PC-3 (cell line): ENCODE measurements at regions not wholly inside any gene's neighbourhood (a gene's known extent, or its start where the extent isn't known, plus 50 kb on each side); places are given as distances from the start of the nearest gene placed in this dataset.

Experiments used
- ATAC-seq: fragments of 200-7000 bp; cut with Tn5 transposase; 2 replicates; pipeline ENCODE4 v1.9.1; 2020; ENCODE audit warnings: mild to moderate bottlenecking, moderate library complexity
- BruUV-seq: library from RNA; stranded (reverse); fragments of 400-500 nt; replicated peaks from 2 replicates; lab custom pipeline; 2021; lab: Mats Ljungman, UMichigan
- CTCF ChIA-PET: fragments of 300-600 bp; sonication (Branson Sonifier 250); formaldehyde crosslinking; loops from one replicate; lab custom pipeline; 2022; ENCODE audit warnings: antibody characterized with exemption; lab: Charles Lee
- POLR2A ChIA-PET: fragments of 300-600 bp; sonication (Branson Sonifier 250); formaldehyde crosslinking; loops from one replicate; lab custom pipeline; 2022; ENCODE audit warnings: antibody characterized with exemption; ENCODE audit not compliant: unreplicated experiment; lab: Charles Lee
- DNase-seq: peaks from one replicate; pipeline ENCODE4 v3.0.0-alpha.2; 2015
- H2AFZ ChIP-seq: fragments of 300-600 bp; sonication (generic); 2 replicates; pipeline ENCODE4 v1.6.0; 2016; ENCODE audit warnings: antibody characterized with exemption, low read length
- H3F3A ChIP-seq: fragments of 300-600 bp; sonication (generic); one replicate; pipeline ENCODE4 v1.6.0; 2017; ENCODE audit warnings: antibody characterized with exemption, low read length, control low read depth, mild to moderate bottlenecking; ENCODE audit not compliant: unreplicated experiment
- H3K27ac ChIP-seq: fragments of 300-600 bp; sonication (generic); 2 replicates; pipeline ENCODE4 v1.5.1; 2016; ENCODE audit warnings: mild to moderate bottlenecking, low read length
- H3K27me3 ChIP-seq: fragments of 300-600 bp; sonication (generic); 2 replicates; pipeline ENCODE4 v1.6.1; 2016; ENCODE audit warnings: low read length, mixed read lengths
- H3K36me3 ChIP-seq: fragments of 300-600 bp; sonication (generic); 2 replicates; pipeline ENCODE4 v1.6.1; 2016; ENCODE audit warnings: low read depth, mixed run types, low read length, mixed read lengths
- H3K4me1 ChIP-seq: fragments of 300-600 bp; sonication (generic); 2 replicates; pipeline ENCODE4 v1.5.1; 2016; ENCODE audit warnings: low read length; ENCODE audit not compliant: insufficient read depth
- H3K4me2 ChIP-seq: fragments of 300-600 bp; sonication (generic); 2 replicates; pipeline ENCODE4 v1.6.0; 2016; ENCODE audit warnings: low read length
- H3K4me3 ChIP-seq: fragments of 300-600 bp; sonication (generic); 2 replicates; pipeline ENCODE4 v1.5.1; 2016; ENCODE audit warnings: mild to moderate bottlenecking, low read length, mixed read lengths
- H3K79me2 ChIP-seq: fragments of 300-600 bp; sonication (generic); 2 replicates; pipeline ENCODE4 v1.6.1; 2017; ENCODE audit warnings: low read length, mixed read lengths
- H3K9ac ChIP-seq: fragments of 300-600 bp; sonication (generic); 2 replicates; pipeline ENCODE4 v1.6.0; 2016; ENCODE audit warnings: mild to moderate bottlenecking, low read length
- H3K9me2 ChIP-seq: fragments of 300-600 bp; sonication (generic); replicated peaks from 2 replicates; pipeline ENCODE4 v1.6.1; 2016; ENCODE audit warnings: mixed run types, low read length, mixed read lengths
- H3K9me3 ChIP-seq: fragments of 300-600 bp; sonication (generic); 2 replicates; pipeline ENCODE4 v1.6.1; 2016; ENCODE audit warnings: low read length, mixed read lengths
- H4K20me1 ChIP-seq: fragments of 300-600 bp; sonication (generic); 2 replicates; pipeline ENCODE4 v1.6.1; 2016; ENCODE audit warnings: low read length, mixed read lengths
- CTCF ChIP-seq: fragments of 300-600 bp; sonication (generic); conservative IDR thresholded peaks from 2 replicates; pipeline ENCODE4 v1.5.1; 2017; ENCODE audit warnings: antibody characterized with exemption, low read depth, mild to moderate bottlenecking, low read length
- EZH2 ChIP-seq: fragments of 300-600 bp; sonication (generic); IDR thresholded peaks from one replicate; pipeline ENCODE4 v1.6.1; 2017; ENCODE audit warnings: antibody characterized with exemption, mild to moderate bottlenecking, low read length; ENCODE audit not compliant: unreplicated experiment
- EZH2phosphoT487 ChIP-seq: fragments of 300-600 bp; sonication (generic); IDR thresholded peaks from 2 replicates; pipeline ENCODE4 v1.6.1; 2018; ENCODE audit warnings: mild to moderate bottlenecking, antibody characterized with exemption, low read length, borderline replicate concordance
- intact Hi-C: fragments of 100-400 bp; cut with micrococcal nuclease; formaldehyde crosslinking; loops from 2 replicates; pipeline ENCODE4 v1.9.0; 2023

DNA sequence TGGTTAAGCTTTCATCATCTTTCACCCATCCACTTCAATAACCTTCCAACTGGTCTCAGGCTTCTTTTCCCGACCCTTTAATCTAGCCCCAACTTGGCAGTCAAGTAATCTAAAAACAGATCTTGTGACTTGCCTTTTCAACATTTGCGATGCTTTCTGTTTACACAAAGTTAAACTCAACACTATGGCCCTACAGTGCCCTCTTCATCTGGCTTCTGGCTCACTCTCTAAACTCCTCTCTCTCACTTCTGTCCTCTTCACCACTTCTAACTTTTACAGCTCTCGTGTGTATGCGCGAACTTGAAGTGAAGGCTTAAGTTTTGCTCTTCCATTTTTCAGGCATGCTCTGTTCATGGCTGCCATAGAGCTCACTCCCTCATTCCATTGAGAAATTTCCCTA is 1122.3 kb upstream of the ADGRL2 start:
- Histone ChIP-seq H3K9ac (no peak overlapping the region), H3F3A (no peaks in the 10 kb centered on the region), H3K4me3 (no peak overlapping the region), H3K36me3 (no peaks in the 10 kb centered on the region), H3K4me2 (no peak overlapping the region), H3K27me3 (no peaks in the 10 kb centered on the region), H4K20me1 (no peaks in the 10 kb centered on the region), H3K79me2 (no peaks in the 10 kb centered on the region), H3K9me2 (no peaks in the 10 kb centered on the region), H3K27ac (no peak overlapping the region), H3K4me1 (no peaks in the 10 kb centered on the region), H3K9me3 (no peaks in the 10 kb centered on the region), H2AFZ (no peak overlapping the region)
- TF ChIP-seq EZH2phosphoT487 (no peak), CTCF (no peak), EZH2 (no peak)
- intact Hi-C loops = no loop called here
- CTCF ChIA-PET = no interaction called here
- ATAC-seq (no peak), DNase-seq (no peak)
- no TSS peak for BruUV-seq
- POLR2A ChIA-PET = no interaction called here

- Histone ChIP-seq H3K79me2 (no peaks in the 10 kb centered on the region), H3K27ac (no peak overlapping the region), H3F3A (no peaks in the 10 kb centered on the region), H3K27me3 (no peaks in the 10 kb centered on the region), H3K4me1 (no peaks in the 10 kb centered on the region), H4K20me1 (no peaks in the 10 kb centered on the region), H3K4me2 (no peak overlapping the region), H3K36me3 (no peaks in the 10 kb centered on the region), H3K4me3 (no peak overlapping the region), H3K9ac (no peak overlapping the region), H3K9me2 (no peaks in the 10 kb centered on the region), H2AFZ (no peak overlapping the region), H3K9me3 (no peaks in the 10 kb centered on the region)
- no TSS peak for BruUV-seq
- ChIA-PET POLR2A (no interaction called here), CTCF (no interaction called here)
- DNase-seq = no peak
- no peak for TF ChIP-seq EZH2phosphoT487
- no peak for TF ChIP-seq CTCF
- TF ChIP-seq EZH2 = no peak
- no peak for ATAC-seq
- intact Hi-C loops = no loop called here
Observed at GRCh38 chr1:80675454-80675853, 1125.3 kb upstream of the ADGRL2 start.

- CTCF ChIA-PET = no interaction called here
- Histone ChIP-seq H3K4me3 (no peak overlapping the region), H3K27me3 (no peaks in the 10 kb centered on the region), H3K79me2 (no peaks in the 10 kb centered on the region), H3K36me3 (no peaks in the 10 kb centered on the region), H3K4me1 (no peaks in the 10 kb centered on the region), H3K9ac (no peak overlapping the region), H3K9me3 (no peaks in the 10 kb centered on the region), H4K20me1 (no peaks in the 10 kb centered on the region), H3K4me2 (no peak overlapping the region), H3F3A (no peaks in the 10 kb centered on the region), H3K27ac (no peak overlapping the region), H3K9me2 (no peaks in the 10 kb centered on the region), H2AFZ (no peak overlapping the region)
- no peak for DNase-seq
- intact Hi-C loops = no loop called here
- no peak for ATAC-seq
- TF ChIP-seq EZH2 = no peak
- no peak for TF ChIP-seq CTCF
- no peak for TF ChIP-seq EZH2phosphoT487
- POLR2A ChIA-PET = no interaction called here
- BruUV-seq = no TSS peak
Observed at GRCh38 chr1:80673935-80674597, 1126.7 kb upstream of the ADGRL2 start.
